ENCODE measurements at regions not wholly inside any gene's neighbourhood (a gene's known extent, or its start where the extent isn't known, plus 50 kb on each side); places are given as distances from the start of the nearest gene placed in this dataset.
A peak's percentile ranks its signal among the peaks of the same experiment; 100 is the strongest.

GRCh38 chr11:70733327-70734325, 335.3 kb downstream of the CTTN start:
- DNase-seq = peak; percentile 17

DNA sequence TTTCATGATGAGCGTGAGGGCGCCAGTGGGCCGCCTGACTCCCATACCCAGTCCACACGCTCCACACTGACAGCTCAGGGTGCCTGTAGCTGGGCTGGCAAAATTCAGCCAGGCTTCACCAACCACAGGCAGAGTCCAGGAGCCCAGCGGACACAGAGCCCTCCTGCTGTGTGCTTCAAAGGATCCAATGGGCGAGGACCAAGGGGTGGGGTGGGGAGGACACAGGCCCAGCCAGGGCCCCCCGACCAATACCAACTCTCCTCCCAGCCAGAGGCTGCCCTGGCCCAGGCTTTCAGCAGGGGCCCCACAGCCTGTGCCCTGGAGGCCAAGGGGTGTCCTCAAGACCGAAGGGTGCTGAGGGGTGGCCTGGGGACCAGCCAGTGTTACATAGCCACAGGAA, 336.1 kb downstream of the CTTN start:
- DNase-seq = no peak

DNA sequence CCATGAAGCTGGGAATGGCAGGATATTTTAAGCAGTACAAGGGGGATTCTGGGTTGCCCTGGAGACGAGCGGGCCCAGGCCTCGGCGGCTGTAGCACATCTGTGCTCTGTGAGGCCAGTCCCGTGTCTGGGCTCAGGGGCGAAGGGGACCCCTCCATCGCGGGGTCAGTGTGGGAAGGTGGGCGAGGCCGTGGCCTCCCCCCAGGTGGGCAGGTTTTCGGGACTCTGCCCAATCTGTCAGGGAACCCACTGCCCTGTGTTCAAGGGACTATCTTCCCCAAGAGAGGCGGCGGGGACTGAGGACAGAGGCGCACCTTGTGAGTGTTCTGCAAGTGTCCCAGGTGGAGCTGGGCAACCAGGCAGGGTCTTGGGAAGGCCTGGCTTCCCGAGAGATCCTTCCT, 336.6 kb downstream of the CTTN start:
- no peak for DNase-seq

DNA sequence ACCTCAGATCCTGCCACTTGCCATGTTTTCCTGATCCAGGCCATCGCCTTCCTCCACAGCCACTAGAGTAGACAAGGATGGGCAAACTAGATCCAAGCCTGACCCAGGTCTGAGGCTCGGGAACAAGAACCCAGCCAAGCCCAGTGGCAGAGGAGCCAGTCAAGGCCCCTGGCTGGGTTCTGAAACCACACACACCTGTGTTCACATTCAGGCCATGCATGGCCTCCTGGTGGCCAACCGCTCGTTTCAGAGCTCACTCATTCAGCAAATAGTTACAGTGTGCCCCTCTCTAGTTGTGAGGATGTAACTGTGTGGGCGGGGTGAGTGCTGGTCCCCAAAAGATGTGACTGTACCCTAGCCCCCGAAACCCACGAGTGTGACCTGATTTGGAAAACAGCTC, 337.6 kb downstream of the CTTN start:
- DNase-seq = no peak

GRCh38 chr11:70736461-70736860, 338.1 kb downstream of the CTTN start:
- no peak for DNase-seq

- no peak for DNase-seq
Measured at GRCh38 chr11:70736937-70737640, 338.8 kb downstream of the CTTN start.

DNA sequence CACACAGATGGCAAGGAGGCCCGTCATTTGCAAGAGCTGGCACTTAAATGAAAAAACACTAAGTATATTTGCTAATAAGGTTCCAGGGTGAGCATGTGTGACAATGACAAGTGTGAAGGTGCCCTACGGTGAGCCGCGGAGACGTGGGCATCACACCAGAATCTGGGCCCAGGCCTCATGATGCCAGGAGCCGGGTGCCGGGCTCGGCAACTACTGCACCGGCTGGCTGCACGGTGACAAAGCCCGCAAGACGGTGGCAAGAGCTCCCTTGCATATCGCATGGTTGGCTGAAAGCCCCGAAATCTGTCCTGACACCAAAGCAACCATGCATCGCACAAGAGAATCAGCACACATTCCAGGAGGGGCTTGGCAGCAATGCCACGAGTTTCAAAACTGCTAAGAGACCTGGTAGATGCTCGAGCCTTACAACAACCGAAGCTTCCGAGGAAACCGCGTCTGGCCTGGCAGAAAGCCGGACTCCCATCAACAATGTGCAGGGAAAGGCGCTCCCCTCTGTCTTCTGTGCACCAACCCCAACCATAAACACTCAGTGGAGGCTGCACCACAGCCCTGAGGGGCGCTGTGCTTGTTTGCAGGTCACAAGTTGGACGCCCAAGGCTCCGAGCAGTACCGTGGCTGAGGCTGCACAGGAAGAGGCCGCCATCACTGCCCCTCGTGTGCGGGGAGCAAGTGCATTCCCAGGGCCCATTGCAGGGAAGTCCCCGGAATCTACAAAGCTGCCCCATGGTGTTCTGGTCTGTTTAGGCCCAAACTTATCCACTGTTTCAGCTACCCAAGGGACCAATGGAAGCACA, 339.7 kb downstream of the CTTN start:
- no peak for DNase-seq

DNA sequence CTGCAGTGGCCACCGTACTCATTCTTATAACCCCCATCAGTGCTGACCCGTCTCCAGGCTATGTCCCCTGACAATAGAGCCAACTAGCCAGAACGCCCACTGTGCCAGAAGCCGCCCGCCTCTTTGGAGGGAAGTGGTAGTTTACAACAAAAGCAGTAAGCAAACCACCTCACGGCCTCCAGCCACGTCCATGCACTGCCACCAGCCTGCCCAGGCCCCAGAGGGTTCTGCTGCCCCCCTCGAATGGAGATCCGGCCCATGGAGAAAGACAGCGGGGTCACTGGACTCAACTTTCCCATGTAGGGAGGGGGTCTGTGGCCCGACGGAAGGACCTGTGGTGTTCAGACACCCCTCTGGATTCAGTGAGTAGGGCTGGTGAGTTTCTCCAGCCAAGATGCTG, 340.3 kb downstream of the CTTN start:
- DNase-seq = no peak

GRCh38 chr11:70739091-70739490, 340.8 kb downstream of the CTTN start:
- no peak for DNase-seq

DNA sequence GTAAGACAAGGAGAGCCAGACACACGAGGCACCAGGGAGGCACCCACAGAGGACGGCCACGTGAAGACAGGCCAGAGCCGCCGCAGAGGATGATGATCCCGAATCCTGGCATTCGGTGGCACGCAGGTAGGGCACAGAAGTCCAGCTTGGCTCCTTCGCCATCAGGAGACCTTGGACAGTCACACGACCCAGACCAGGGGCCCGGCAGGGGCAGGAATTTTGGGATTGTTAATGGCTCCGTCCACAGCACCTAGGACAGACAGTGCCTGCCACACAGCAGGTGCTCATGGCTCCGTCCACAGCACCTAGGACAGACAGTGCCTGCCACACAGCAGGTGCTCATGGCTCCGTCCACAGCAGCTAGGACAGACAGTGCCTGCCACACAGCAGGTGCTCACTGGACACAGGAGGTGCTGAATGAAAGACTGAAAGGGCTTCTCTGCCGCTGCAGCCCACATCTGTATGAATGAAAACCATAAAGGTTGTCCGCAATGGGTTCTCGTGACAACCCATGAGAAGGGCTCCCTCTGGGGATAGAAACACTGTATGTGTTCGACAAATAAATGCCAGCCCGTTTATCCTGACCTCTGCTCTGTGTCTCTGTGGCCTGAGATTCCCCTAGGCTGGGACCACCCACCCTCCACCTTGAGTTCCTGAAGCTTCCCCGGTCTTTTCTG, 341.6 kb downstream of the CTTN start:
- DNase-seq = no peak

DNA sequence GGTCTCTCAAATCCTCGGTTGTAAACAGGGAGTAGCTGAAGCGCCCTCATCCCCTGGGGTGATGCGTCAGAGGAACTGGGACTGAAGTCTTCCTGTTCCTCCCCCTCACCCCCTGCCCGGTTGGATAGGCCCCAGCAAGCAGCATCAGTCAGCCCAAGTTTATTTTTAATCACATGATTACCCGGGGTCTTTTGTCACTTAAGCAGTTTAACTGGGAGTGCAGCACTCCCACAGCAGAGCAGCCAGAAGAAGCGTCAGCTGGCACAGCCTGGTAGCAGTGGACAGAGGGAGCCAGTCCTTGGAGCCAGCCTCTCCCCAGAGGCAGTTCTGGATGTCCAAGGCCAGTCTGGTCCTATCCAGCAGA, 342.1 kb downstream of the CTTN start:
- DNase-seq = no peak

- no peak for DNase-seq
Measured at GRCh38 chr11:70741085-70741484, 342.8 kb downstream of the CTTN start.

DNA sequence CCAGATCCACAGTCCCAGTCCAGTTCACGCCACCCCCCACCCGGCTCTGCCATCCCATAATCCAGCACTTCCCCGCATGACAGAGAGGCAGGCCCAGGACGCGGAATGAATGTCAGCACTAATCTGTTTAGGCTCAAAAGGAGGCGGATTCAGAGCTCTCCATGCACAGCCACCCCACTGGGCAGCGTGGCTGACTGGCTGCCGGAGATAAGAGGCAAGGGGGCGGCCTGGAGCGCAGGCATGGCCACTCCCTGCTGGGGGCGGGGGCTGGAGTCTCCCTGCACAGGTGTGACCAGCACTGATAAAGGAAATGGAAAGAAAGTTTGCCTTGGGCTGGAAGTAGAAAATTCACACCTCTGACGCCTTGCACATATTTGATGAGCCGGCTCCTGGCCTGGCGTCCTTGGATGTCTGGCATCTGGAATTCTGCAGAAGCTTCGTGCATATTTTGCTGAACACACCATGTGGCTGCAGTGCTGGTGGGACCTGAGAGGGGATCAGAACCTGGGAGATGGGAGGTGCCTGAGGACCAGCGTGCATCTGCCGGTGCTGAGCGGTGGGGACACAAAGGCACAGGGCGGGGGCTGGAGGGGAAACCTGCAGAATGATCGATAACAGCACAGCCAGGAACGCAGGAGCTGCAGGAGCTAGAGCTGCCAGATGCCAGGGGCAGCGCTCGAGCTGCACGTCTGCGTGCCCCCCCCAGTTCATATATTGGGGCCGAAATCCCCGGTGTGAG, 344.4 kb downstream of the CTTN start:
- DNase-seq = peak; percentile 18

GRCh38 chr11:70743329-70743728, 345.0 kb downstream of the CTTN start:
- no peak for DNase-seq

- DNase-seq = no peak
Measured at GRCh38 chr11:70743941-70744351, 345.6 kb downstream of the CTTN start.

DNA sequence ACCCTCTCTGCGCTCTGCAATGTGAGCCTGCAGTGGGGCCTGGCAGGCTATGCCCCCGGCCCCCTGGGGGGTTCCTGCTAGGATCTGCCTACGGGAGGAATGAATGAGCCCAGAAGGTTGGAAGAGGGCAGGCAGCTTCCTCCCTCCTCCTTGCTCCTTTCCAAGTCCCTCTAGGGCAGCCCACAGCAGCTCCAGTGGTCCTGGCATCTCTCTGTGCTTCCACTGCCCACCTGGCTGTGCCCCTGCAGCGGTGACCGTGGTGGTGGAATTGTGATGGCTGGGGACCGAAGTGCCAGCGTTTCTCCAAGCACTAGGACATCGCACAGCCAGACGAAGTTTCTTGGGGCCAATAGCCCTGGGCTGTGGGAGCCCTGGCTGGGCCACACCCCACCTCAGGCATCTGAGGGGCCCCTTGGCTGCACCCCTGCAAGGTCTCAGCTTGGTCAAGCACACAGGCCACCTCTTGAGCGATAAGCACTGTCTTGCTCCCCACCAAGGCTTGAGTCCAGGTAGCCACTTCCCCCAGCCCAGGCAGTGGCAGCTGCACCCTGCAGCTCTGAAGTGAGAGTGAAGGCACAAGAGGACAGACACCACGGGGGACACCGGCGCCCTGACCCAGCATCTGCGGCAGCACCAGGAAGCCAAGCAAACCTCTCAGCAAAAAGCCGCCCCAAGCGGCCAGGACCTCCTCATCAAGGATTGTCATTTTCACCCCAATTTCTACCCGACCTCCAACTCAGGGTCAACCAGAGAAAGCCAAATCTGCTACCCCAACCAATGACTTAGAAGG, 346.3 kb downstream of the CTTN start:
- no peak for DNase-seq

DNA sequence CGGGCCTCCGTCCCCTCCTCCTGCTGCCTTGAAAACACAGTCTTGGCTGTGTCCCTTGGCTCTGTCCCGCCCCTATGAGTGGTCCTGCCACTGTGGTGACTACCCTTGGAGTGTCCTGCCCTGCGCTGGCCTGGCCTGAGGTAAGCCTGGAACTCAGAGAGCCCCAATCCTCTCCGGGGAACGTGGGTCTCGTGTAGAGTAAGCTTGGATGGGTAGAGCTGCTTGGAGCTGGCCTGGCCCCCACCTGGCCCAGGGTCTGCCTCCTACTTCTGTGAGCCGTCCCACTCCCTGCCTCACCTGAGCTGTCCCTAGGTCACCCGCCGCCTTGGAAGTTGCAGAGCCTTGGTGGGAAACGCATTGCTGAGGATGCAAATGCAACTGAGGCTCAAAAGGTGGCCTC, 347.1 kb downstream of the CTTN start:
- no peak for DNase-seq

- no peak for DNase-seq
Measured at GRCh38 chr11:70745941-70746340, 347.6 kb downstream of the CTTN start.

- no peak for DNase-seq
Measured at GRCh38 chr11:70746351-70746750, 348.0 kb downstream of the CTTN start.

- no peak for DNase-seq
Measured at GRCh38 chr11:70747285-70747684, 349.0 kb downstream of the CTTN start.

- DNase-seq = no peak
Measured at GRCh38 chr11:70747921-70748320, 349.6 kb downstream of the CTTN start.
